ENCODE measurements at regions not wholly inside any gene's neighbourhood (a gene's known extent, or its start where the extent isn't known, plus 50 kb on each side); places are given as distances from the start of the nearest gene placed in this dataset.

GRCh38 chr10:90304533-90304932 lies 553.3 kb downstream of the HTR7 start:
- TF ChIP-seq CTCF (IDR thresholded peaks at IDR 0.05) (no peak), POLR2A (IDR thresholded peaks at IDR 0.05; ENCODE audit: low read depth) (no peak)

Data from esophagus muscularis mucosa (tissue), 3 donors.